Adrenal gland (tissue), 9 donors: ENCODE measurements at regions not wholly inside any gene's neighbourhood (a gene's known extent, or its start where the extent isn't known, plus 50 kb on each side); places are given as distances from the start of the nearest gene placed in this dataset.
A peak's percentile ranks its signal among the peaks of the same experiment; 100 is the strongest.

Source experiments
- DNase-seq, 7 donors: peaks; one replicate each; pipeline ENCODE4 v3.0.0-alpha.2; 2019 to 2020
- H3K27ac ChIP-seq, 5 donors: fragments of 200-600 bp; sonication (generic) in 4 of 5; 1 replicate in 3 of 5; 2 replicates in 2 of 5; pipeline versions ENCODE4 v1.5.1 to v1.8.0; 2016 to 2020; ENCODE audit warnings: mild to moderate bottlenecking in 1 of 5
- H3K27me3 ChIP-seq: fragments of 200-600 bp; 2 replicates; pipeline ENCODE4 v1.8.0; 2021
- H3K36me3 ChIP-seq, 2 donors: fragments of 200-600 bp; replicated peaks in 1 of 2; 1 replicate in 1 of 2; 2 replicates in 1 of 2; pipeline versions ENCODE4 v1.5.1 to v1.8.0; 2018 to 2022
- H3K4me1 ChIP-seq, 2 donors: fragments of 200-600 bp; replicated peaks in 1 of 2; 1 replicate in 1 of 2; 2 replicates in 1 of 2; pipeline versions ENCODE4 v1.5.1 to v1.8.0; 2018 to 2021
- H3K4me3 ChIP-seq, 4 donors: fragments of 200-600 bp; sonication (generic) in 3 of 4; one replicate each; pipeline ENCODE4 v1.5.1; 2016 to 2018
- H3K9me3 ChIP-seq, 3 donors: fragments of 200-600 bp; sonication (generic) in 1 of 3; replicated peaks in 1 of 3; 1 replicate in 2 of 3; 2 replicates in 1 of 3; pipeline versions ENCODE4 v1.5.1 to v1.8.0; 2016 to 2021
- POLR2A ChIP-seq, 2 donors: fragments of 450-650 bp; IDR thresholded peaks; one replicate each; pipeline ENCODE4 v1.6.1; 2017; ENCODE audit warnings: antibody characterized with exemption in 2 of 2, mild to moderate bottlenecking in 2 of 2, moderate library complexity in 1 of 2
- WGBS, 4 donors: extraction: QIAGEN DNeasy Blood & Tissue Kit in 2 of 4; methylation state at CpG; one replicate each; pipeline versions ENCODE4 v1.1.5 to v1.1.7; 2013 to 2017; 5-methylcytosine and 5-hydroxymethylcytosine counted together
- intact Hi-C, 2 donors: fragments of 100-400 bp; cut with DNase I; formaldehyde crosslinking; loops; one replicate each; pipeline versions ENCODE4 v1.14.1 to v1.15.0; 2022 to 2023
- TF ChIP-seq, protein P1 (sequence below), 6 experiments: fragments of 450-650 bp in 4 of 6; fragments of 200-600 bp in 2 of 6; sonication (generic) in 1 of 6; IDR thresholded peaks; 1 replicate in 5 of 6; 2 replicates in 1 of 6; pipeline versions ENCODE4 v1.5.1 to v1.8.0; 2016 to 2021; ENCODE audit warnings: antibody characterized with exemption in 6 of 6, mild to moderate bottlenecking in 2 of 6, moderate library complexity in 1 of 6
- donor health status: healthy with polysubstance abuse.
- donor health status: Bipolar disorder and iron deficiency.
- donor health status: DM: yes; HTN: yes; CAD: no.
- donor health status: DM: no; HTN: no; CAD: no.
- donor health status: DM: no; HTN: no; CAD: no.

DNA sequence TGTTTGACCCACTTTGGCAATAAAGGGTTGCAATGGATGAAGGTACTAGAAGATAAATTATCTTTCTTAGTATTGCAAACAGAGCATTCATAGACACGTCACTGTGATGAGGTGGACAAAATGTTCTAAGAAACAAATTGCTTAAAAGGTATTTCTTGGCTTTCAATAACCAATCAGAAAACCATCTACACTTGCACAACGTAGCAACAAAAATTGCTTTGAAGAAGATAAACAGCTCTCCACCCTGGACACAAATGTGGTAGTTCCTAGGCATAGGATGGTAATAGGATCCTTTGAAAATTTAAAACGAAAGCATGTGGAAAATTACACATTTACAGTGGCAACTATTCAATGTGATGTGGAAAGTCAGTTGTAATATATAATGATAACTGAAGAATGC is 439.9 kb upstream of the ETAA1 start:
- Histone ChIP-seq H3K4me1 (peaks cover 0 to 6% of the 10 kb centered on the region in 2 donors), H3K9me3 (no peaks in the 10 kb centered on the region), H3K4me3 (no peak overlapping the region), H3K36me3 (no peaks in the 10 kb centered on the region), H3K27me3 (no peaks in the 10 kb centered on the region), H3K27ac (no peak overlapping the region)
- WGBS, 4 donors: 56 to 59% (median 58%) methylated on average over 3 of the region's 3 CpGs
- TF ChIP-seq POLR2A (IDR thresholded peaks at IDR 0.05): no peak
- TF ChIP-seq, protein P1, sequence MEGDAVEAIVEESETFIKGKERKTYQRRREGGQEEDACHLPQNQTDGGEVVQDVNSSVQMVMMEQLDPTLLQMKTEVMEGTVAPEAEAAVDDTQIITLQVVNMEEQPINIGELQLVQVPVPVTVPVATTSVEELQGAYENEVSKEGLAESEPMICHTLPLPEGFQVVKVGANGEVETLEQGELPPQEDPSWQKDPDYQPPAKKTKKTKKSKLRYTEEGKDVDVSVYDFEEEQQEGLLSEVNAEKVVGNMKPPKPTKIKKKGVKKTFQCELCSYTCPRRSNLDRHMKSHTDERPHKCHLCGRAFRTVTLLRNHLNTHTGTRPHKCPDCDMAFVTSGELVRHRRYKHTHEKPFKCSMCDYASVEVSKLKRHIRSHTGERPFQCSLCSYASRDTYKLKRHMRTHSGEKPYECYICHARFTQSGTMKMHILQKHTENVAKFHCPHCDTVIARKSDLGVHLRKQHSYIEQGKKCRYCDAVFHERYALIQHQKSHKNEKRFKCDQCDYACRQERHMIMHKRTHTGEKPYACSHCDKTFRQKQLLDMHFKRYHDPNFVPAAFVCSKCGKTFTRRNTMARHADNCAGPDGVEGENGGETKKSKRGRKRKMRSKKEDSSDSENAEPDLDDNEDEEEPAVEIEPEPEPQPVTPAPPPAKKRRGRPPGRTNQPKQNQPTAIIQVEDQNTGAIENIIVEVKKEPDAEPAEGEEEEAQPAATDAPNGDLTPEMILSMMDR (IDR thresholded peaks at IDR 0.05): no peak
- DNase-seq: no peak
- intact Hi-C loops: no loop called here

DNA sequence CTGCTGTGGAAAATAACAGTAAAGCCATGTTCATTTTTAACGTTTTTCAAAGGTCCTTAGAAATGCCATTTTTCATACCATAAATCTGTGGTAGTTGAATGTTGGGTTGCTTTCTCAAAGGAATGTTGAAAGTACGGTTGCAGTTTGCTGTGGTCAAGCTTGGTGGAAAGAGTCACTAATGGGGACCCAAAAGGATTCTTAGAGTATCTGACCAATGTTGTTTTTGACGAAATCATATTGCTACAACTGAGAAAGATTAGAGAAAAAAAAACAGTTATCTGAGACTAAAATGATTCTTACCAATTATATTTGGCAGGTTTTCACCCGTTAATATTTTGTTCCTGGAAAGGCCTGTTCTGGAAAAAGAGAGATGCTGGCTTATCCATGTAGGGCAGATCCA is 439.5 kb upstream of the ETAA1 start:
- Histone ChIP-seq H3K27me3 (no peaks in the 10 kb centered on the region), H3K4me1 (peaks cover 0 to 6% of the 10 kb centered on the region in 2 donors), H3K36me3 (no peaks in the 10 kb centered on the region), H3K4me3 (no peak overlapping the region), H3K9me3 (no peaks in the 10 kb centered on the region), H3K27ac (no peak overlapping the region)
- intact Hi-C loops: no loop called here
- DNase-seq: no peak
- 74 to 85% (median 81%) methylated on average over 4 of the region's 4 CpGs for WGBS, 4 donors
- TF ChIP-seq, protein P1 (IDR thresholded peaks at IDR 0.05): no peak
- TF ChIP-seq POLR2A (IDR thresholded peaks at IDR 0.05): no peak

DNA sequence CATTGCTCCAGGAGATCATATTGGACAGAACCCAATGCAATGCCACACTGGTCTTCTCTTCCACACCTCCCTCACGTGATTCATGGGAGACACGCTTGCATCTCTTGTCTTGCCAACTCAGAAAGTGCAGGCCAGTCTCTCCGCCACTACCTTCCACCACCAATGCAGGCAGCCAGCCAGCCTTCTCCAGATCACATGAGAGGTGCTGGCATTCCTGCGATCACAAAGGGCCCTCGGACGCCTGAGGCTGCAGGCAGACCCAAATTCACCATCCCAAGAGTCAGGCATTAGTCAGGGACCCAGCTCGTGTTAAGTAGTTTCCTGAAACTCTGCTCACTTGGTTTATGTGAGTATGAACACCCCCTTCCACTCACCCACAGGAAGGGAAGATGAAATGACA is 437.0 kb upstream of the ETAA1 start:
- DNase-seq: no peak
- Histone ChIP-seq H3K4me1 (peaks cover 0 to 6% of the 10 kb centered on the region in 2 donors), H3K27me3 (no peaks in the 10 kb centered on the region), H3K27ac (no peak overlapping the region), H3K4me3 (no peak overlapping the region), H3K36me3 (no peaks in the 10 kb centered on the region), H3K9me3 (no peaks in the 10 kb centered on the region)
- TF ChIP-seq, protein P1 (IDR thresholded peaks at IDR 0.05): no peak
- no peak for TF ChIP-seq POLR2A (IDR thresholded peaks at IDR 0.05)
- intact Hi-C loops: no loop called here
- WGBS, 4 donors: 76 to 95% (median 94%) methylated on average over 7 of the region's 7 CpGs

DNA sequence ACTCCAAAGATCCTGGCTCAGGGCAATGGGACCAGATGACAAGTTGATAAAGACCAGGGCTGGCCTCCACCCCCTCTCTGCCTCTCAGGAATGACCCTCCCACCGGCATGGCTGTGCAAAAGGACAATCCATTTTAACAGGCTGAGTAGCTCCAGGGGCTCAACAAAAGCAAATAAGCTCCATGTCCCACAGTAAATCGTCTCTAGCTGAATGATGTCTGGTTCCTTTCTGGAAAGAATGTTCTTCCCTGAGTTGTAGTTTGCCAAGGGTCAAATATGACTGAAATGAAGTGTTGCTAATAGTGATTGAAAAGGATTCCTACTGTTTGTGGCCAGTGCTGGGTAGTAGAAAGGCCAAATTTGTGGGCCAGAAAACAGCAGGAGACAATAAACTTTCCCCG is 434.4 kb upstream of the ETAA1 start:
- Histone ChIP-seq H3K9me3 (no peaks in the 10 kb centered on the region), H3K27ac (peak overlapping the region in 1 of 5 donors; percentile 23), H3K27me3 (no peaks in the 10 kb centered on the region), H3K4me3 (no peak overlapping the region), H3K4me1 (peaks cover 0 to 10% of the 10 kb centered on the region in 2 donors), H3K36me3 (no peaks in the 10 kb centered on the region)
- TF ChIP-seq POLR2A (IDR thresholded peaks at IDR 0.05): no peak
- TF ChIP-seq, protein P1 (IDR thresholded peaks at IDR 0.05): no peak
- WGBS, 4 donors: 67 to 80% (median 74%) methylated on average over 3 of the region's 3 CpGs
- peak in 1 of 7 donors; percentile 64 for DNase-seq
- intact Hi-C loops: no loop called here
